PC-9 (cell line): ENCODE measurements at regions not wholly inside any gene's neighbourhood (a gene's known extent, or its start where the extent isn't known, plus 50 kb on each side); places are given as distances from the start of the nearest gene placed in this dataset.

ENCODE experiments used
- EZH2 ChIP-seq: fragments of 200-600 bp; sonication (generic); IDR thresholded peaks from 2 replicates; pipeline ENCODE4 v1.8.0; 2017; ENCODE audit warnings: antibody characterized with exemption, low read depth
- TF ChIP-seq, protein P1 (sequence below): fragments of 200-600 bp; sonication (generic); conservative IDR thresholded peaks from 2 replicates; pipeline ENCODE4 v1.6.1; 2017; ENCODE audit warnings: mixed run types, antibody characterized with exemption, mild to moderate bottlenecking, moderate library complexity

DNA sequence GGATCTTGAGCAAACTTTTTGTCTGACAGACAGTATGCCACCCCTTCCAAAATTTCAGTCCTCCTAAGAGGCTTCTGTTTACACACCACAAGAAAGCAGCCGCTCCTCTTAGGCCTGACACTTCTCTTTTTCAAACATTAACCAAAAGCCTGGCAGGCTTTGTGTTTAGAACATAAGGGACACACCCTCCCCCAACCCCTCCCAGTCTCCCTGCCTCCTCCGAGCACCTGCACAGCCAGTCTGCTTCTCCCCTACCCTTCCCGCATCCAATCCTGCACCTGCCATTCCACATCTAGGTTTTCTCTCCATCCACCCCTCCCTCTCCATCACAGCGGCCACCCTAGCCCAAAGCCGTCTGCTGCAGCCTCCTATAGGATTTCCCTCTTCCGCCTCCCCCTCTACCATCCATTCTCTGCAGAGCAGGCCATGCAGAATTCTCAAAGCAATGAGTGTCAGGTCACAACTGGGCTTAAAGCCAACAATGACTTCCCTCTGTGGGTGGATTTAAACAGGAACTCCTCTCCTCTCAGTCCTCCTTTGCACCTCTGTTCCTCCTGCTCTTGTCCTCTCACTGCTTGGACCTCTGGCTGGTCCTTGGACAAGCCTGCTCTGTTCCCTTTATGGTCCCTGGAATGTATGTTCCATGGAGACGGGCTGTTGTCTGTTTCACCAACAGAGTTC is 478.2 kb downstream of the NPHP4 start:
- TF ChIP-seq, protein P1, sequence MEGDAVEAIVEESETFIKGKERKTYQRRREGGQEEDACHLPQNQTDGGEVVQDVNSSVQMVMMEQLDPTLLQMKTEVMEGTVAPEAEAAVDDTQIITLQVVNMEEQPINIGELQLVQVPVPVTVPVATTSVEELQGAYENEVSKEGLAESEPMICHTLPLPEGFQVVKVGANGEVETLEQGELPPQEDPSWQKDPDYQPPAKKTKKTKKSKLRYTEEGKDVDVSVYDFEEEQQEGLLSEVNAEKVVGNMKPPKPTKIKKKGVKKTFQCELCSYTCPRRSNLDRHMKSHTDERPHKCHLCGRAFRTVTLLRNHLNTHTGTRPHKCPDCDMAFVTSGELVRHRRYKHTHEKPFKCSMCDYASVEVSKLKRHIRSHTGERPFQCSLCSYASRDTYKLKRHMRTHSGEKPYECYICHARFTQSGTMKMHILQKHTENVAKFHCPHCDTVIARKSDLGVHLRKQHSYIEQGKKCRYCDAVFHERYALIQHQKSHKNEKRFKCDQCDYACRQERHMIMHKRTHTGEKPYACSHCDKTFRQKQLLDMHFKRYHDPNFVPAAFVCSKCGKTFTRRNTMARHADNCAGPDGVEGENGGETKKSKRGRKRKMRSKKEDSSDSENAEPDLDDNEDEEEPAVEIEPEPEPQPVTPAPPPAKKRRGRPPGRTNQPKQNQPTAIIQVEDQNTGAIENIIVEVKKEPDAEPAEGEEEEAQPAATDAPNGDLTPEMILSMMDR = no peak
- no peak for TF ChIP-seq EZH2
